ENCODE measurements at regions not wholly inside any gene's neighbourhood (a gene's known extent, or its start where the extent isn't known, plus 50 kb on each side); places are given as distances from the start of the nearest gene placed in this dataset.

DNA sequence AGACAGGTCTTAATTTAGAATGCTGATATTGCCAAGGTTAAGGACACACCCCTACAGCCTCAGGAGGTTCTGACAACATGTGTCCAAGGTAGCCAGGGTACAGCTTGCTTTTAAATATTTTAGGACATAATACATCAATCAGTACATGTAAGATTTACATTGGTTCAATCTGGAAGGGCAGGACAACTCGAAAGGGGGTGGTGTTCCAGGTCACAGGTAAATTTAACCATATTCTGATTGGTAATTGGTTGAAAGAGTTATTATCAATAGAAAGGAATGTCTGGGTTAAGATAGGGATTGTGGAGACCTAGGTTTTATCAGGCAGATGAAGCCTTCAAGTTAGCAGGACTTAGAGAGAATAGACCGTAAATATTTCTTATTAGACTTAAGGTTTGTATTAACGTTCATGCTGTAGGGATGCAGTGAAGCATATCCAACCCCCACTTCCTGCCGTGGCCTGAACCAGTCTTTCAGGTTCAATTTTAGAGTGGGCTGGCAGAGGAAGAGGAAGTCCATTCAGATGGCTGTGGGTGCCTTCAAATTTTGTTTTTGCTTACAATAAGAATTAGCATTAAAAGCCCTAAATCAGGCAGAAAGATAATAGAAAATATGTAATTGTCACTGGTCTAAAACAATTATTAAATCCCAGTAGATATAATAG is 136.5 kb upstream of the GALNTL6 start (continued):
- no peak for TF ChIP-seq MAFK (IDR thresholded peaks at IDR 0.05; ENCODE audit: partially characterized antibody)
- TF ChIP-seq FOSB (CRISPR knock-in tag; IDR thresholded peaks at IDR 0.05), result no peak
- TF ChIP-seq CBX8 (IDR thresholded peaks at IDR 0.05), result no peak
- no peak for TF ChIP-seq EP300 (IDR thresholded peaks at IDR 0.05)
- no peak for TF ChIP-seq PHF8 (IDR thresholded peaks at IDR 0.05; ENCODE audit: borderline replicate concordance, low read depth)

DNA sequence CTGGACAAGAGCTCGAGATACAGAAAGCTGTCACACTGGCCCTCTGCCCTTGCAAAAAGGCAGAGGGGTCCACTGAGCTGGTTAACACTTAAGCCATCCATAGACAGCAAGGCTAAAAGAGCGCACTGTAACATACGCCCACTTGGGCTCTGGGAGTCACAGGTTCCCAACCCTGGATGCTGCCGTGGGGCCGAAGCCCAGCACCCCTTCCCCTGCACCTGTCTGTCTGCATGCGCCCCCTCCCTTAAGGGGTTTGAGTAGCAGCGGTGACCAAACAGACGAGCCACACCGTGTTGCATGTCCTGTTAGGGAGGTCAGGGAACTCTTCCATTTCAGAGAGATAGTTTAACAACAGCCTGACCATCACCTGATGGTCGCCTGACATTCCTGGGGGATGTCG is 138.4 kb upstream of the GALNTL6 start:
- DNase-seq (ENCODE audit: low read depth in 1 of 2, low spot score in 1 of 2) (no peak), ATAC-seq (no peak), FAIRE-seq (no peak)
- POLR2A ChIA-PET, result no interaction called here
- Histone ChIP-seq H3K27ac (no peak overlapping the region), H3K4me3 (no peak overlapping the region), H3K4me1 (no peaks in the 10 kb centered on the region), H3K4me2 (no peak overlapping the region), H3K9me3 (no peaks in the 10 kb centered on the region)
- 53% methylated on average over 8 of the region's 11 CpGs for WGBS (ENCODE audit: missing lambda C conversion rate)
- CTCF ChIA-PET, result no interaction called here
- TF ChIP-seq, protein P1, sequence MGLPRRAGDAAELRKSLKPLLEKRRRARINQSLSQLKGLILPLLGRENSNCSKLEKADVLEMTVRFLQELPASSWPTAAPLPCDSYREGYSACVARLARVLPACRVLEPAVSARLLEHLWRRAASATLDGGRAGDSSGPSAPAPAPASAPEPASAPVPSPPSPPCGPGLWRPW (IDR thresholded peaks at IDR 0.05), result no peak
- no peak for TF ChIP-seq PHF8 (IDR thresholded peaks at IDR 0.05; ENCODE audit: borderline replicate concordance, low read depth)
- TF ChIP-seq TFCP2L1 (CRISPR knock-in tag; IDR thresholded peaks at IDR 0.05), result no peak
- TF ChIP-seq, protein P2, sequence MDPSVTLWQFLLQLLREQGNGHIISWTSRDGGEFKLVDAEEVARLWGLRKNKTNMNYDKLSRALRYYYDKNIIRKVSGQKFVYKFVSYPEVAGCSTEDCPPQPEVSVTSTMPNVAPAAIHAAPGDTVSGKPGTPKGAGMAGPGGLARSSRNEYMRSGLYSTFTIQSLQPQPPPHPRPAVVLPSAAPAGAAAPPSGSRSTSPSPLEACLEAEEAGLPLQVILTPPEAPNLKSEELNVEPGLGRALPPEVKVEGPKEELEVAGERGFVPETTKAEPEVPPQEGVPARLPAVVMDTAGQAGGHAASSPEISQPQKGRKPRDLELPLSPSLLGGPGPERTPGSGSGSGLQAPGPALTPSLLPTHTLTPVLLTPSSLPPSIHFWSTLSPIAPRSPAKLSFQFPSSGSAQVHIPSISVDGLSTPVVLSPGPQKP (IDR thresholded peaks at IDR 0.05; ENCODE audit: low read depth, low read length), result no peak
- no peak for TF ChIP-seq CHD2 (IDR thresholded peaks at IDR 0.05; ENCODE audit: low read length, partially characterized antibody)
- TF ChIP-seq KDM1A (IDR thresholded peaks at IDR 0.05; ENCODE audit: low read depth), result no peak
- no peak for TF ChIP-seq ZNF302 (CRISPR knock-in tag; IDR thresholded peaks at IDR 0.05)
- TF ChIP-seq RNF2 (IDR thresholded peaks at IDR 0.05; ENCODE audit: borderline replicate concordance, low read depth), result no peak
- TF ChIP-seq ZC3H11A (IDR thresholded peaks at IDR 0.05), result no peak
- no peak for TF ChIP-seq SREBF2 (IDR thresholded peaks at IDR 0.05)
- TF ChIP-seq USF2 (IDR thresholded peaks at IDR 0.05), result no peak
- TF ChIP-seq RCOR1 (IDR thresholded peaks at IDR 0.05; ENCODE audit: low read depth, low read length), result no peak

DNA sequence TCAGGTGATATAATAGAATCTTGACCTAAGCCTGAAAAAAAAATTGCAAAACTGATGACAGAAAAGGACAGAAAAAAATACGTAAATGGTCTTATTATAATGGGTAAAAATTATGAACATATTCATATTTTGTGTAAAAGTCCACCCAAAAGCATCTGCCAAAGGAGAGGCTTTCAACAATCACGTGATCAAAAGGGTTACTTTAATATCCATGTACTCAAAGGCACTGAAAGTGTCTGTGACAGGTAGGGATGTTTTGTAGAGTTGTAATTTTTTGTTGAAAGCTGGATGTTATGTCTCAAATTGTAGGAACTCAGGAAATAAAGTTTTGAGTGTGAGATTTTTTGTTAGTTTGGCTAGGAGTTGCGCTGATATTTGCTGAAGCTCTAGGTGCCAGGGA is 144.8 kb upstream of the GALNTL6 start:
- ATAC-seq, result no peak

More for the DNA sequence above, 144.8 kb upstream of the GALNTL6 start:
- FAIRE-seq, result no peak
- TF ChIP-seq EP300 (IDR thresholded peaks at IDR 0.05) (no peak), HOXB5 (CRISPR knock-in tag; IDR thresholded peaks at IDR 0.05) (no peak), MYC (IDR thresholded peaks at IDR 0.05; ENCODE audit: borderline replicate concordance, low read length) (no peak), ZC3H11A (IDR thresholded peaks at IDR 0.05) (no peak), JUNB (IDR thresholded peaks at IDR 0.05) (no peak), USF2 (IDR thresholded peaks at IDR 0.05) (no peak), JUN (IDR thresholded peaks at IDR 0.05) (no peak), HEYL (CRISPR knock-in tag; IDR thresholded peaks at IDR 0.05) (no peak), TP53 (CRISPR knock-in tag; IDR thresholded peaks at IDR 0.05) (no peak), POLR2A (IDR thresholded peaks at IDR 0.05; ENCODE audit: low read length) (no peak), MAX (IDR thresholded peaks at IDR 0.05) (no peak), RNF2 (IDR thresholded peaks at IDR 0.05; ENCODE audit: borderline replicate concordance, low read depth) (no peak), HOXA7 (CRISPR knock-in tag; IDR thresholded peaks at IDR 0.05) (no peak), CHD2 (IDR thresholded peaks at IDR 0.05; ENCODE audit: low read length, partially characterized antibody) (no peak), CEBPB (IDR thresholded peaks at IDR 0.05) (no peak), SMC3 (IDR thresholded peaks at IDR 0.05) (no peak), PBX3 (IDR thresholded peaks at IDR 0.05) (no peak)
- TF ChIP-seq, protein P2 (IDR thresholded peaks at IDR 0.05; ENCODE audit: low read depth, low read length), result no peak
- DNase-seq (ENCODE audit: low read depth in 1 of 2, low spot score in 1 of 2), result no peak
- 30% methylated on average over 3 of the region's 3 CpGs for WGBS (ENCODE audit: missing lambda C conversion rate)
- CTCF ChIA-PET, result no interaction called here
- Histone ChIP-seq H3K4me1 (no peaks in the 10 kb centered on the region), H3K4me3 (no peak overlapping the region), H3K4me2 (no peak overlapping the region), H3K9me3 (no peaks in the 10 kb centered on the region), H3K27ac (no peak overlapping the region)
- POLR2A ChIA-PET, result no interaction called here

Data from A549 (cell line).